GM19372 (cell line): ENCODE measurements at regions not wholly inside any gene's neighbourhood (a gene's known extent, or its start where the extent isn't known, plus 50 kb on each side); places are given as distances from the start of the nearest gene placed in this dataset.
"Not testable (repeated sequence)": the region's sequence is repeated elsewhere in the genome, so short reads cannot be mapped to it uniquely, and the experiment has no call there.

Experiments used
- ATAC-seq: cut with Tn5 transposase; IDR thresholded peaks from one replicate; pipeline ENCODE4 v1.9.1; 2021; ENCODE audit warnings: mild to moderate bottlenecking, low read depth, moderate library complexity; ENCODE audit not compliant: unreplicated experiment

GRCh38 chr1:232423591-232423990 is 206.3 kb downstream of the SIPA1L2 start:
- ATAC-seq: no peak

GRCh38 chr1:232422898-232423297 is 207.0 kb downstream of the SIPA1L2 start:
- ATAC-seq: no peak

- ATAC-seq: no peak
These were observed 207.8 kb downstream of the SIPA1L2 start for GRCh38 chr1:232422098-232422497.

GRCh38 chr1:232421143-232421796 is 208.7 kb downstream of the SIPA1L2 start:
- no peak for ATAC-seq

GRCh38 chr1:232417636-232418248 is 212.2 kb downstream of the SIPA1L2 start:
- no peak for ATAC-seq

- ATAC-seq: no peak
These were observed 213.8 kb downstream of the SIPA1L2 start for GRCh38 chr1:232416026-232416568.

- ATAC-seq: not testable (repeated sequence)
These were observed 214.5 kb downstream of the SIPA1L2 start for GRCh38 chr1:232415481-232415880.

GRCh38 chr1:232414100-232414499 is 215.8 kb downstream of the SIPA1L2 start:
- no peak for ATAC-seq

GRCh38 chr1:232413674-232414073 is 216.3 kb downstream of the SIPA1L2 start:
- no peak for ATAC-seq

GRCh38 chr1:232409584-232409983 is 220.3 kb downstream of the SIPA1L2 start:
- ATAC-seq: no peak

- no peak for ATAC-seq
These were observed 222.8 kb downstream of the SIPA1L2 start for GRCh38 chr1:232407120-232407519.

GRCh38 chr1:232405781-232406180 is 224.2 kb downstream of the SIPA1L2 start:
- no peak for ATAC-seq

- no peak for ATAC-seq
These were observed 224.8 kb downstream of the SIPA1L2 start for GRCh38 chr1:232404981-232405731.

- ATAC-seq: no peak
These were observed 225.7 kb downstream of the SIPA1L2 start for GRCh38 chr1:232404227-232404626.

- no peak for ATAC-seq
These were observed 226.8 kb downstream of the SIPA1L2 start for GRCh38 chr1:232403017-232403714.

GRCh38 chr1:232398823-232399222 is 231.1 kb downstream of the SIPA1L2 start:
- no peak for ATAC-seq

- ATAC-seq: no peak
These were observed 236.3 kb downstream of the SIPA1L2 start for GRCh38 chr1:232393444-232394146.

- ATAC-seq: no peak
These were observed 236.9 kb downstream of the SIPA1L2 start for GRCh38 chr1:232393010-232393409.

GRCh38 chr1:232390590-232390989 is 239.3 kb downstream of the SIPA1L2 start:
- no peak for ATAC-seq

- no peak for ATAC-seq
These were observed 240.2 kb downstream of the SIPA1L2 start for GRCh38 chr1:232389744-232390143.
